GM12878 (cell line): ENCODE measurements at regions not wholly inside any gene's neighbourhood (a gene's known extent, or its start where the extent isn't known, plus 50 kb on each side); places are given as distances from the start of the nearest gene placed in this dataset.

ENCODE experiments used
- ATAC-seq: fragments of 200-7000 bp; cut with Tn5 transposase; 3 replicates; pipeline ENCODE4 v1.9.1; 2020; ENCODE audit warnings: mild to moderate bottlenecking, moderate library complexity
- BruUV-seq: library from RNA; stranded (reverse); fragments of 400-500 nt; replicated peaks from 2 replicates; lab custom pipeline; 2021; lab: Mats Ljungman, UMichigan
- CTCF ChIA-PET: fragments of 300-600 bp; sonication (Branson Sonifier 250); formaldehyde crosslinking; extraction: SDS; loops from one replicate; lab custom pipeline; 2021; ENCODE audit warnings: inconsistent platforms; lab: Yijun Ruan, JAX
- POLR2A ChIA-PET: fragments of 350-600 bp; formaldehyde crosslinking; extraction: SDS; loops from one replicate; lab custom pipeline; 2021; ENCODE audit warnings: inconsistent platforms; lab: Charles Lee
- RAD21 ChIA-PET: fragments of 300-600 bp; sonication (Branson Sonifier 250); formaldehyde crosslinking; loops from one replicate; lab custom pipeline; 2023; ENCODE audit warnings: antibody characterized with exemption; ENCODE audit not compliant: unreplicated experiment; lab: Charles Lee
- SMC1A ChIA-PET: fragments of 300-600 bp; sonication (Branson Sonifier 250); formaldehyde crosslinking; loops from one replicate; lab custom pipeline; 2023; ENCODE audit not compliant: unreplicated experiment, uncharacterized antibody; lab: Charles Lee
- DNase-seq: peaks from one replicate; pipeline ENCODE4 v3.0.0-alpha.2; 2011; ENCODE audit warnings: low read depth, low spot score
- FAIRE-seq: peaks from 3 replicates; lab custom pipeline; 2011; peaks lifted over from hg19 to GRCh38; lab: Jason Lieb, UNC
- H2AFZ ChIP-seq: 2 replicates; pipeline ENCODE4 v1.6.0; 2011; ENCODE audit warnings: low read depth, low read length, control low read depth; ENCODE audit not compliant: control insufficient read depth
- H3K27ac ChIP-seq: 2 replicates; pipeline ENCODE4 v1.5.1; 2011; ENCODE audit warnings: control low read depth; ENCODE audit not compliant: control insufficient read depth, insufficient read depth
- H3K27me3 ChIP-seq, 2 experiments: replicated peaks in 1 of 2; 2 replicates each; pipeline versions ENCODE4 v1.6.0 to v1.6.1; 2011; ENCODE audit warnings: low read length in 1 of 2; ENCODE audit not compliant: control insufficient read depth in 2 of 2, insufficient read depth in 2 of 2
- H3K36me3 ChIP-seq, 2 experiments: 2 replicates each; pipeline ENCODE4 v1.5.1; 2011; ENCODE audit warnings: low read length in 1 of 2; ENCODE audit not compliant: control insufficient read depth in 2 of 2, insufficient read depth in 2 of 2
- H3K4me1 ChIP-seq: 2 replicates; pipeline ENCODE4 v1.6.1; 2011; ENCODE audit warnings: mild to moderate bottlenecking, low read length, moderate library complexity, mixed read lengths; ENCODE audit not compliant: control insufficient read depth, insufficient read depth
- H3K4me2 ChIP-seq: 2 replicates; pipeline ENCODE4 v1.6.0; 2011; ENCODE audit warnings: control low read depth; ENCODE audit not compliant: control insufficient read depth, insufficient read depth
- H3K4me3 ChIP-seq: fragments of 200-600 bp; sonication (generic); 2 replicates; pipeline ENCODE4 v1.5.1; 2016
- H3K79me2 ChIP-seq: 2 replicates; pipeline ENCODE4 v1.6.0; 2011; ENCODE audit warnings: low read length; ENCODE audit not compliant: control insufficient read depth, insufficient read depth
- H3K9ac ChIP-seq: 2 replicates; pipeline ENCODE4 v1.8.0; 2011; ENCODE audit warnings: low read length, control low read depth, mixed read lengths; ENCODE audit not compliant: control insufficient read depth, insufficient read depth
- H3K9me3 ChIP-seq: replicated peaks from 3 replicates; pipeline ENCODE4 v1.5.1; 2011; ENCODE audit warnings: mild to moderate bottlenecking, low read length; ENCODE audit not compliant: control insufficient read depth, insufficient read depth
- H4K20me1 ChIP-seq: 2 replicates; pipeline ENCODE4 v1.6.0; 2011; ENCODE audit not compliant: control insufficient read depth, insufficient read depth
- BHLHE40 ChIP-seq, 2 experiments: fragments of 450-650 bp in 1 of 2; IDR thresholded peaks; 2 replicates each; pipeline ENCODE4 v1.6.1; 2011 to 2017; ENCODE audit warnings: low read depth in 2 of 2, borderline replicate concordance in 1 of 2, improper control_type of control experiment in 1 of 2, low read length in 1 of 2, mild to moderate bottlenecking in 1 of 2
- CREB1 ChIP-seq: IDR thresholded peaks from 2 replicates; pipeline ENCODE4 v1.6.1; 2012; ENCODE audit warnings: low read depth, mild to moderate bottlenecking, inconsistent platforms
- EED ChIP-seq: sonication (generic); IDR thresholded peaks from 2 replicates; pipeline ENCODE4 v1.6.1; 2016; ENCODE audit warnings: antibody characterized with exemption, low read depth
- FOXK2 ChIP-seq: fragments of 450-650 bp; IDR thresholded peaks from 2 replicates; pipeline ENCODE4 v1.6.1; 2017; ENCODE audit warnings: mild to moderate bottlenecking, moderate library complexity
- GATAD2B ChIP-seq: fragments of 450-650 bp; conservative IDR thresholded peaks from 2 replicates; pipeline ENCODE4 v1.6.1; 2017; ENCODE audit warnings: low read depth, mild to moderate bottlenecking, moderate library complexity
- HCFC1 ChIP-seq: fragments of 150-350 bp; IDR thresholded peaks from 2 replicates; pipeline ENCODE4 v1.6.1; 2014; ENCODE audit warnings: low read length
- IKZF1 ChIP-seq: fragments of 450-650 bp; conservative IDR thresholded peaks from 2 replicates; pipeline ENCODE4 v1.6.1; 2017; ENCODE audit warnings: antibody characterized with exemption, mild to moderate bottlenecking
- IRF4 ChIP-seq: IDR thresholded peaks from 2 replicates; pipeline ENCODE4 v1.6.1; 2011; ENCODE audit warnings: low read depth, low read length
- MAX ChIP-seq: IDR thresholded peaks from 2 replicates; pipeline ENCODE4 v1.6.1; 2012; ENCODE audit warnings: low read depth, low read length, improper control_type of control experiment
- MEF2B ChIP-seq: fragments of 450-650 bp; IDR thresholded peaks from 2 replicates; pipeline ENCODE4 v1.6.1; 2018; ENCODE audit warnings: mild to moderate bottlenecking, moderate library complexity; ENCODE audit not compliant: partially characterized antibody, poor library complexity, severe bottlenecking
- MTA3 ChIP-seq: IDR thresholded peaks from 2 replicates; pipeline ENCODE4 v1.6.1; 2012; ENCODE audit warnings: low read length, inconsistent platforms, borderline replicate concordance
- MYC ChIP-seq: IDR thresholded peaks from 2 replicates; pipeline ENCODE4 v1.6.1; 2011; ENCODE audit warnings: mild to moderate bottlenecking, low read length, moderate library complexity, inconsistent platforms; ENCODE audit not compliant: insufficient read depth, insufficient replicate concordance, insufficient read length, severe bottlenecking
- NR2C1 ChIP-seq: fragments of 450-650 bp; IDR thresholded peaks from 2 replicates; pipeline ENCODE4 v1.6.1; 2017; ENCODE audit warnings: antibody characterized with exemption, mild to moderate bottlenecking, moderate library complexity
- POLR2AphosphoS5 ChIP-seq: IDR thresholded peaks from 2 replicates; pipeline ENCODE4 v1.6.1; 2011; ENCODE audit warnings: mild to moderate bottlenecking, low read length, inconsistent platforms
- SKIL ChIP-seq: fragments of 450-650 bp; IDR thresholded peaks from 2 replicates; pipeline ENCODE4 v1.6.1; 2017; ENCODE audit warnings: mild to moderate bottlenecking, low read depth, inconsistent platforms; ENCODE audit not compliant: poor library complexity, severe bottlenecking
- SRF ChIP-seq, 2 experiments: IDR thresholded peaks; 2 replicates each; pipeline ENCODE4 v1.6.1; 2011; ENCODE audit warnings: low read depth in 2 of 2, low read length in 2 of 2, mild to moderate bottlenecking in 1 of 2, moderate library complexity in 1 of 2
- STAT3 ChIP-seq: IDR thresholded peaks from 2 replicates; pipeline ENCODE4 v1.6.1; 2011; ENCODE audit warnings: low read depth, low read length, improper control_type of control experiment
- WGBS: methylation state at CpG from one replicate; pipeline ENCODE4 v1.1.6; 2016; ENCODE audit warnings: low lambda C conversion rate; ENCODE audit not compliant: insufficient replicate concordance, insufficient coverage; ENCODE audit errors: missing lambda C conversion rate; 5-methylcytosine and 5-hydroxymethylcytosine counted together
- in situ Hi-C: fragments of 300-500 bp; cut with MboI; formaldehyde crosslinking; loops from 9 replicates; pipeline ENCODE4 v1.14.3; 2018; ENCODE audit warnings: mixed read lengths
- intact Hi-C: fragments of 100-400 bp; cut with micrococcal nuclease; formaldehyde crosslinking; loops from one replicate; pipeline ENCODE4 v1.14.2; 2022; ENCODE audit not compliant: unreplicated experiment

DNA sequence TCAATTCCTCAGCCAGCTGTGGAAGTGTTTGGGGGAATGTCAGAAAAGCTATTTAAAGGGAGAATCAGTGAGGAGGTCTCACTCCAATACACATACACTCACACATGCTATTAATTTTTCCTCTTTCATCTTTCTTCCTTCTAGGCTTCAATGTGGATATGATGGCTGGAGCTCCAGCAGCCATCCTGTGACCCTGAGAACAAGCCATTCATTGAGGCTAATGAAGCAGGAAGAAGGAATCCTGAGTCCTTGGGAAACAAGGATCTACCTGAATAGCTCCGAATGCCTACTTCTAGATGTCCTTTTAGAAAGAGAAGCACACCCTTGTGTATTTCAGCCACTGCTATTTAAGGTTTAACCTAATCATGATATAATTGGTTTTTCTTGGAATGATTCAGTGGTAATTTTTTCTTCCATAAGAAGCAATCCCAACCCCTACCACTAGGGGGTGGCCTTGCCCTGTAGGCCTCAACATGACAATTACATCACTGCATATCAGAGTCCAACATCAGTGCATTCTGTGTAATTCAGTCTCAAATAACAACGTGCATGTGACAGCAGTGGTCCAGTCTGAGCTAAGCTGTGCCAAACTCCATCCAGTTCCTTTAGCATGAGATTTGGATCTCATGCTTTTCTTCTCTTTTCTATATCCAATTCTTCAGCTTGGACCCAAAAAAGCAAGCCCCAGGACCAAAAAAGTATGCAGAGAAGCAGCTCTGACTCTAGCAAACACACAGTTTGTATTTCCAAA, 85.3 kb upstream of the ANKRD1 start (continued):
- no peak for TF ChIP-seq SRF (IDR thresholded peaks at IDR 0.05; ENCODE audit: low read depth in 2 of 2, low read length in 2 of 2)
- TF ChIP-seq EED = 0 out of 2 replicates have a peak, but pooled peaks have one; percentile 19
- TF ChIP-seq SKIL = no peak
- TF ChIP-seq FOXK2 = no peak
- TF ChIP-seq MYC = no peak
- TF ChIP-seq STAT3 = 0 out of 2 replicates have a peak, but pooled peaks have one; percentile 79

- 0% methylated on average over 1 of the region's 1 CpG for WGBS
- peak overlapping the region; percentile 34; the same call in 1 of the 2 replicates for H3K4me3 ChIP-seq
- TF ChIP-seq MEF2B = peak; percentile 93
- peak; percentile 24; the same call in 1 of the 2 replicates for TF ChIP-seq POLR2AphosphoS5
- no peak for TF ChIP-seq NR2C1
- TF ChIP-seq CREB1 = peak; percentile 52; the same call in 1 of the 2 replicates
- peak; percentile 69 to 74; a peak in 3 of 4 replicates for TF ChIP-seq BHLHE40 (IDR thresholded peaks at IDR 0.05; ENCODE audit: borderline replicate concordance in 1 of 2, low read depth in 2 of 2, low read length in 1 of 2)
- no peak for TF ChIP-seq MAX
- peak; percentile 97 for TF ChIP-seq IRF4
- no peak for TF ChIP-seq HCFC1
- peak; percentile 87; the same call in 1 of the 2 replicates for TF ChIP-seq MTA3
- peak; percentile 88 for TF ChIP-seq IKZF1
- peak; percentile 71; the same call in 1 of the 2 replicates for TF ChIP-seq GATAD2B
Observed at GRCh38 chr10:91006752-91007346, 86.0 kb upstream of the ANKRD1 start.

More at GRCh38 chr10:91006752-91007346, 86.0 kb upstream of the ANKRD1 start:
- Histone ChIP-seq H2AFZ (no peak overlapping the region), H3K9me3 (peaks cover 15% of the 10 kb centered on the region; the same call in 2 of the 3 replicates), H3K27ac (peak overlapping the region; percentile 84), H3K4me2 (peak overlapping the region; percentile 88), H3K4me1 (peaks cover 46% of the 10 kb centered on the region), H3K79me2 (no peaks in the 10 kb centered on the region; the same call in 1 of the 2 replicates), H3K9ac (peak overlapping the region; percentile 40), H3K36me3 (no peaks in the 10 kb centered on the region), H3K27me3 (no peaks in the 10 kb centered on the region), H4K20me1 (no peaks in the 10 kb centered on the region)
- ChIA-PET POLR2A (interaction anchor here (1.0 to 2.8 kb wide), 5 partner anchors 96 to 246 kb away, joined by 3 to 14 read pairs (median 3); no protein-coding TSS in a partner anchor), RAD21 (interaction anchor here (0.6 to 6.0 kb wide), 31 partner anchors 8 to 290 kb away, joined by 3 to 203 read pairs (median 5); partner anchors contain the start of gene PCGF5), SMC1A (interaction anchor here (0.7 to 13.3 kb wide), 35 partner anchors 10 to 917 kb away, joined by 3 to 296 read pairs (median 6); partner anchors contain the start of gene BTAF1), CTCF (interaction anchor here (0.6 to 9.9 kb wide), 51 partner anchors 10 to 1287 kb away, joined by 3 to 289 read pairs (median 4); partner anchors contain the start of gene PCGF5)
- ATAC-seq (peak; percentile 93), DNase-seq (peak; percentile 96), FAIRE-seq (no peak)
- in situ Hi-C loops (loop anchor here (10.0 kb wide), 1 partner anchor 238 kb away; no protein-coding TSS in a partner anchor), intact Hi-C loops (loop anchor here (1.0 to 10.0 kb wide), 6 partner anchors 80 to 408 kb away; partner anchors contain the start of gene HECTD2)
- BruUV-seq = no TSS peak
